ENCODE measurements at regions not wholly inside any gene's neighbourhood (a gene's known extent, or its start where the extent isn't known, plus 50 kb on each side); places are given as distances from the start of the nearest gene placed in this dataset.

DNA sequence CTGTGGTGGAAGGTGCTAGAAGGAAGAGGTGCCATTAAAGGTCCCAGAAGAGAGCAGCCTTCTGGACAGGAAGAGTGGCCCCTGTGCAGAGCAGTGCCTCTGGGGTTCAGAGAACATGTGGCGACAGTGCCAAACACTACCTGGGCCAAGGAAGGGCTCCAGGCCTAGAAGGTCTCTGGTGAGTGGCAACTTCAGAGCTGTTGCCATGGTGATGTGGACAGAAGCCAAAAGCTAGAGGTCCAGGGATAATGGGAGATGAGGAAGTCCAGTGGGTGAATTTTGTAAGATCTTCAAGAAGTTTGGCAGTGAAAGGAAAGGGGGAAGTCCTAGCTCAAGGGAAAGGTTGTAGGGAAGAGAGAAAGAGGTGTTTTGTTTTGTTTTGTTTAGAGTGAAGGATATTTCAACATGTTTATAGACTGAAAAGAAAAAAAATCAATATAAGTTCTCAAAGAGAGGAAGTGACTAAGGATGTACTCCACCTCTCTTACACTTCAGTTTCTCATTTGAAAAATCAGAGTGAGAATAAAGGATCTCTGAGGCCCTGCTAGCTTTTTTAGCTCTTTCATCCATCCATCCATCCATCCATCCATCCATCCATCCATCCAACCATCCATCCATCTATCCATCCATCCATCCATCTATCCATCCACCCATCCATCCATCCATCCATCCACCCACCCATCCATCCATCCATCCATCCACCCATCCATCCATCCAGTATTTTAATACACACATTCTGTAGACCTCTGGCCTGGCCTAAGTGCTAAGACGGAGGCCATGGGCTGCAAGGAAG lies 77.1 kb upstream of the DUSP5 start:
- ChIA-PET CTCF (interaction anchor here (0.6 to 0.8 kb wide), 2 partner anchors 10 to 21 kb away, joined by 3 read pairs; no protein-coding TSS in a partner anchor), POLR2A (ENCODE audit: low non-redundant PET) (no interaction called here)
- TF ChIP-seq, protein P1, sequence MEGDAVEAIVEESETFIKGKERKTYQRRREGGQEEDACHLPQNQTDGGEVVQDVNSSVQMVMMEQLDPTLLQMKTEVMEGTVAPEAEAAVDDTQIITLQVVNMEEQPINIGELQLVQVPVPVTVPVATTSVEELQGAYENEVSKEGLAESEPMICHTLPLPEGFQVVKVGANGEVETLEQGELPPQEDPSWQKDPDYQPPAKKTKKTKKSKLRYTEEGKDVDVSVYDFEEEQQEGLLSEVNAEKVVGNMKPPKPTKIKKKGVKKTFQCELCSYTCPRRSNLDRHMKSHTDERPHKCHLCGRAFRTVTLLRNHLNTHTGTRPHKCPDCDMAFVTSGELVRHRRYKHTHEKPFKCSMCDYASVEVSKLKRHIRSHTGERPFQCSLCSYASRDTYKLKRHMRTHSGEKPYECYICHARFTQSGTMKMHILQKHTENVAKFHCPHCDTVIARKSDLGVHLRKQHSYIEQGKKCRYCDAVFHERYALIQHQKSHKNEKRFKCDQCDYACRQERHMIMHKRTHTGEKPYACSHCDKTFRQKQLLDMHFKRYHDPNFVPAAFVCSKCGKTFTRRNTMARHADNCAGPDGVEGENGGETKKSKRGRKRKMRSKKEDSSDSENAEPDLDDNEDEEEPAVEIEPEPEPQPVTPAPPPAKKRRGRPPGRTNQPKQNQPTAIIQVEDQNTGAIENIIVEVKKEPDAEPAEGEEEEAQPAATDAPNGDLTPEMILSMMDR (conservative IDR thresholded peaks at IDR 0.05; ENCODE audit: low read depth): no peak
- peak overlapping the region; percentile 67 for H3K27ac ChIP-seq
- DNase-seq (ENCODE audit: low spot score): no peak

DNA sequence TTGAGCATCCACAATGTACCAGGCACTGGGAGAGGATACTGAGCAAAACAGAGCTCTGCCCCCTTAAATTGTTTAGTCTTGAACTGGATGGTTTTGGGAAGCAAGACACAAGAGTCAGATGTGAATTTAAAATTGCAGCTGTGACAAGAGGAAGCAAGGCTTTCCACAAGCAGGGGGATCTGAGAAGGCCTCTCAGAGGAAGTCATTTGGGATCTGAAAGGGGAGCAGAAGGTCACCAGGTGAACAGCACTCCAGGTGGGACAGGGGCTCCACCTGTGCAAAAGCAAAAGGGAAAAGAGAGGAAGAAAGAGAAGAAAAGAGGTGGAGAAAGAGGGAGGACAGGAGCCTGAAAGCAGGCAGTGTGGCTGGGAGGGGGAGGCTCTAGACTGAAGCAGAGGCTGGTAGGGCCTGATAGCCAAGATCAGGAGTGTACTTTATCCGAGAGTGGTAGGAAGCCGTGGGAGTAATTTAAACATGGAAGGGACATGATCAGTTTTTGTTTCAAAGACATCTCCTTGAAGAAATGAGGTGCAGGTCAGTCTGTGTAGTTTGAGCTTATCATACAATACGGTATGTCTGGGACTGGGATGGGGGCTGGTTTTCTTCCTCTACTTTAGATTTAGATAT lies 76.1 kb upstream of the DUSP5 start:
- ChIA-PET POLR2A (ENCODE audit: low non-redundant PET) (no interaction called here), CTCF (no interaction called here)
- DNase-seq (ENCODE audit: low spot score): no peak
- H3K27ac ChIP-seq: no peak overlapping the region
- TF ChIP-seq, protein P1 (conservative IDR thresholded peaks at IDR 0.05; ENCODE audit: low read depth): no peak

DNA sequence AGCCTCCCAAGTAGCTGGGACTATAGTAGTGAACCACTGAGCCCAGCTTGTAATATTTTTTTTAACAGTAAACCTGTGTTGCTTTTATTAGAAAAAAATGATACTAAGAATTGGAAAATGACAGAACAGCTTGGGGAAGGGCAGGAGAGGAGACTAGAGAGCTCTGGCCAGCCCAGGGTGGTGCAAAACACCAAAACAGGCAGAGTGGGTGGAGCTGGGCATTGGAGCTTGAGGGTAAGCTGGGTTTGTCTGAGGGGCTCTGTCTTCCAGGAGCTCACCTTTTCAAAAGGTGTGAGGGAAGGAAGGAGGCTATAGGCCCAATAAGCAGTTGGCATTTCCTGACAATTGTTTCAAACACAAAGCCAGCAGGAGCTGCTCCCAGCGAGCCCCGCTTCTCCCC lies 75.2 kb upstream of the DUSP5 start:
- no peak overlapping the region for H3K27ac ChIP-seq
- TF ChIP-seq, protein P1 (conservative IDR thresholded peaks at IDR 0.05; ENCODE audit: low read depth): no peak
- ChIA-PET CTCF (interaction anchor here (0.6 kb wide), 1 partner anchor 22 kb away, joined by 3 read pairs; no protein-coding TSS in a partner anchor), POLR2A (ENCODE audit: low non-redundant PET) (no interaction called here)
- DNase-seq (ENCODE audit: low spot score): no peak

DNA sequence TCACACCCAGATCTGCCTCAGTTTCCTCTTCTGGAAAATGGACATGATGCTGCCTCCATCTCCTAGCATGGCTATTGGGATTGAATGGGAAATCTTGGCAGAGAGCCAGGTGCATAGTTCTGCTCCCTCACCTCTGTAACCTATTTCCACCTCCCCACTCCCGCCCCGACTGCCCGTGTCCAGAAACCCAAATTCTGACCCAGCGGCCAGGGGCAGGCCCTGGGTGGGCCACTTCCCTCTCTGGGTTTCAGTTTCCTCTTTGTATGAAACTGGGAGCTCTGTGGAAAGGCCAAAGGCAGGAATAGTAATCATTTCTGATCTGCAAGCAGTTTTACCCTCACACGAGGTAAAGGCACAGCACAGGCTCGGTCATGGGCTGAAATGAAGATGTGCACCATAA lies 74.1 kb upstream of the DUSP5 start:
- ChIA-PET CTCF (interaction anchor here (0.8 kb wide), 1 partner anchor 118 kb away, joined by 5 read pairs; no protein-coding TSS in a partner anchor), POLR2A (ENCODE audit: low non-redundant PET) (no interaction called here)
- no peak overlapping the region; the same call in 1 of the 2 replicates for H3K27ac ChIP-seq
- DNase-seq (ENCODE audit: low spot score): no peak
- TF ChIP-seq, protein P1 (conservative IDR thresholded peaks at IDR 0.05; ENCODE audit: low read depth): no peak

DNA sequence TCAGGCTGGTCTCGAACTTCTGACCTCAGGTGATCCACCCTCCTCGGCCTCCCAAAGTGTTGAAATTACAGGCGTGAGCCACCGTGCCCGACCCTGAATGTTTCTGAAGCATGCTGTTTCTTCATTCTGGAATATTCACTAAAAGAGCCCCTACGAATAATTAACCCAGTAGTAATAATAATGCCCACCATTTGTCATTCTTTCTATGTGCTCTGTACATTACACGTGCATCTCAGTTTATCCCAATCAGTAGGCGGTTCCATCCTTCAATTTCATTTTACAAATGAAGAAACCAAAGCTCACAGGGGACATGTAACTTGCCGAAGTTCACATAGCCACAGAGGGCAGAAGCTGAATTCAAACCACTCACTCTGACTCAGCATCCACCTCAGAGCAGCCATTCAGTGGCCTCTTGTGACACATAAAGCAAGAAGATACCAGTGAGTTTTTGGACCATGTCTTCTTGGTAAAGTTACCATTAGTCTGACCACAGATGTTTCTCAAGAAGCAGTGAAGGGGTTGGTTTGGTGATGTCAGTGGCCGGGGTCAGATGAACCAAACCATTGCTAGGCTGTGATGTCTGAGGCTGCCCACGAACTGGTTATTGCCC lies 71.9 kb upstream of the DUSP5 start:
- DNase-seq (ENCODE audit: low spot score): no peak
- CTCF ChIA-PET: no interaction called here
- TF ChIP-seq, protein P1 (conservative IDR thresholded peaks at IDR 0.05; ENCODE audit: low read depth): no peak
- no peak overlapping the region for H3K27ac ChIP-seq
- POLR2A ChIA-PET (ENCODE audit: low non-redundant PET): no interaction called here

DNA sequence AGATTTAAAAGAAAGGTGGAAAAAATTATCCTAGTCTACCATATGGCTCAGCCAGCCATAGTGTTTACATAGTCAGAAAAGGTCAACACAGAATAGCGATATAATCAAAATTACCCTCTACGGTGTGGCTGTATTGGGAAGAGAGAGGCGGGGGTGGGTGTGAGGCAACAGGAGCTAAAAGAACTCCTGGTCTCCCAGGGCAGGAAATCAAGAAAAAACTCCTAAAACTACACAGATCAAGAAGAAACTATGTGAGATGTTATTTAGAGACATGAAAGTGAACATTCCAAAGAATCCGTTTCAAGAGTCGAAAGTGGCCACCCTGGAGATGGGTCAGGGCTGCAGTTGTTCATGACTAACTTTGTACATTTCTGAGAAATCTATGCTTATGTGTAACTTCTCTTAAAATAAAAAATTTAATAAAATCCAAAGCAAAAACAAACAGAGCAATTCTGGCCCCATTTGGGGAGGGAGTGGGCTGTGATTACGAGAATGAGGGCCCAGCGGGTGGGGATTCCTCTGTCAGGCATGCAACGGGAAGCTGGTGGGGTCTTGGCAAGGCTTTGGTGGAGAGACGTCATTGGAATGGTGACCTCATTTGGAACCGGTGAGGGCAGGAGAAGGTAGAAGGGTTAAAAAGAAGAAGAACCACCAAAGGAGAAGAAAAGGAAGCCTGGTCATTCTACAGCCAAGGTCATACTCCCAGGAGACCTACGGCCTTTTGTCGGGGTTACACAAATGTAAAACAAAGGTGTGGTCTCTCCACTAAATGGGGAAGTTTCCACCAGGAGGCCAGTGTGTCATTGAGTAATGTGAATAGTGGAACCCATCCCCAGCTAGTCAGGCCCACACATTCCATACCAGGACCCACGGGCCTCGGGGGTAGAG lies 71.2 kb upstream of the DUSP5 start:
- ChIA-PET POLR2A (ENCODE audit: low non-redundant PET) (no interaction called here), CTCF (no interaction called here)
- H3K27ac ChIP-seq: peak overlapping the region; percentile 29
- DNase-seq (ENCODE audit: low spot score): no peak
- TF ChIP-seq, protein P1 (conservative IDR thresholded peaks at IDR 0.05; ENCODE audit: low read depth): no peak

Data from RWPE1 (cell line).